Ishikawa (cell line): ENCODE measurements at regions not wholly inside any gene's neighbourhood (a gene's known extent, or its start where the extent isn't known, plus 50 kb on each side); places are given as distances from the start of the nearest gene placed in this dataset.

Experiments used
- MAX ChIP-seq: IDR thresholded peaks from 2 replicates; pipeline ENCODE4 v1.6.1; 2012
- REST ChIP-seq: IDR thresholded peaks from 2 replicates; pipeline ENCODE4 v1.6.1; 2012; ENCODE audit warnings: low read depth, mild to moderate bottlenecking
- ZBTB7A ChIP-seq: IDR thresholded peaks from 2 replicates; pipeline ENCODE4 v1.6.1; 2012; ENCODE audit warnings: low read depth

DNA sequence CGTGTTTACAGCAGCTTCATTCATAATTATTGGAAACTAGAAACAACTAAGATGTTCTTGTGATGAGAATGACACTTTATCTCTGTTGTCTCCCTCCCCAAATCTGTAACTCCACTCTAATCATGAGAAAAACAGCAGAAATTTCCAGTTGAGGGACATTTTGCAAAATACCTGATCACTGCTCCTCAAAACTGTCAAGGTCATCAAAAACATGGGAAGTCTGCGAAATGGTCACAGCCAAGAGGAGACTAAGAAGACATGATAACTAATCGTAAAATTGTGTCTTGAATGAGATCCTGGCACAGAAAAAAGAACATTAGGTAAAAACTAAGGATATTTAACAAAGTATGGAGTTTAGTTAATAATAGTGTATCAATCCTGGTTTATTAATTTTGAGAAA lies 204.2 kb downstream of the CYLD start:
- no peak for TF ChIP-seq MAX
- TF ChIP-seq ZBTB7A, result no peak
- TF ChIP-seq REST, result no peak
